HG03442 (cell line): ENCODE measurements at regions not wholly inside any gene's neighbourhood (a gene's known extent, or its start where the extent isn't known, plus 50 kb on each side); places are given as distances from the start of the nearest gene placed in this dataset.
"Not testable (repeated sequence)": the region's sequence is repeated elsewhere in the genome, so short reads cannot be mapped to it uniquely, and the experiment has no call there.

Experiments used
- ATAC-seq: cut with Tn5 transposase; IDR thresholded peaks from one replicate; pipeline ENCODE4 v1.9.1; 2021; ENCODE audit warnings: mild to moderate bottlenecking, moderate library complexity; ENCODE audit not compliant: unreplicated experiment

- ATAC-seq: no peak
These were observed 91.8 kb upstream of the UBE2E2 start for GRCh38 chr3:23111286-23111685.

GRCh38 chr3:23111797-23112196 is 91.3 kb upstream of the UBE2E2 start:
- no peak for ATAC-seq

- no peak for ATAC-seq
These were observed 90.6 kb upstream of the UBE2E2 start for GRCh38 chr3:23112491-23112890.

GRCh38 chr3:23113455-23114171 is 89.5 kb upstream of the UBE2E2 start:
- ATAC-seq: no peak

- ATAC-seq: no peak
These were observed 88.7 kb upstream of the UBE2E2 start for GRCh38 chr3:23114432-23114831.

GRCh38 chr3:23115171-23115877 is 87.8 kb upstream of the UBE2E2 start:
- ATAC-seq: no peak

- no peak for ATAC-seq
These were observed 86.9 kb upstream of the UBE2E2 start for GRCh38 chr3:23116081-23116837.

- ATAC-seq: no peak
These were observed 85.3 kb upstream of the UBE2E2 start for GRCh38 chr3:23117856-23118255.

- no peak for ATAC-seq
These were observed 75.9 kb upstream of the UBE2E2 start for GRCh38 chr3:23127196-23127595.

- no peak for ATAC-seq
These were observed 74.5 kb upstream of the UBE2E2 start for GRCh38 chr3:23128655-23129054.

- no peak for ATAC-seq
These were observed 74.0 kb upstream of the UBE2E2 start for GRCh38 chr3:23129117-23129516.

GRCh38 chr3:23129817-23130216 is 73.3 kb upstream of the UBE2E2 start:
- ATAC-seq: no peak

GRCh38 chr3:23130406-23130805 is 72.7 kb upstream of the UBE2E2 start:
- ATAC-seq: no peak

GRCh38 chr3:23135026-23135785 is 67.9 kb upstream of the UBE2E2 start:
- no peak for ATAC-seq

GRCh38 chr3:23136054-23136453 is 67.1 kb upstream of the UBE2E2 start:
- no peak for ATAC-seq

GRCh38 chr3:23144051-23144450 is 59.1 kb upstream of the UBE2E2 start:
- not testable (repeated sequence) for ATAC-seq

GRCh38 chr3:23146163-23146562 is 57.0 kb upstream of the UBE2E2 start:
- no peak for ATAC-seq

GRCh38 chr3:23152989-23153388 is 50.1 kb upstream of the UBE2E2 start:
- ATAC-seq: no peak
